ENCODE measurements at regions not wholly inside any gene's neighbourhood (a gene's known extent, or its start where the extent isn't known, plus 50 kb on each side); places are given as distances from the start of the nearest gene placed in this dataset.

GRCh38 chr4:71691416-71692073, 92.3 kb downstream of the GC start:
- DNase-seq: no peak

GRCh38 chr4:71689822-71690221, 94.1 kb downstream of the GC start:
- DNase-seq: peak; percentile 10

GRCh38 chr4:71687056-71687455, 96.8 kb downstream of the GC start:
- DNase-seq: peak; percentile 16

- DNase-seq: no peak
These were observed 97.9 kb downstream of the GC start for GRCh38 chr4:71685975-71686374.

- no peak for DNase-seq
These were observed 100.6 kb downstream of the GC start for GRCh38 chr4:71683309-71683708.

GRCh38 chr4:71680706-71681105, 103.2 kb downstream of the GC start:
- DNase-seq: peak; percentile 70

- DNase-seq: no peak
These were observed 106.3 kb downstream of the GC start for GRCh38 chr4:71677568-71677967.

- DNase-seq: no peak
These were observed 114.6 kb downstream of the GC start for GRCh38 chr4:71669291-71669690.

GRCh38 chr4:71665358-71665757, 118.5 kb downstream of the GC start:
- no peak for DNase-seq

- no peak for DNase-seq
These were observed 119.5 kb downstream of the GC start for GRCh38 chr4:71664366-71664765.

GRCh38 chr4:71663780-71664179, 120.1 kb downstream of the GC start:
- no peak for DNase-seq

GRCh38 chr4:71659979-71660378, 123.9 kb downstream of the GC start:
- DNase-seq: no peak

- DNase-seq: no peak
These were observed 135.0 kb downstream of the GC start for GRCh38 chr4:71648923-71649322.

- DNase-seq: no peak
These were observed 135.4 kb downstream of the GC start for GRCh38 chr4:71648448-71648847.

- DNase-seq: no peak
These were observed 144.5 kb downstream of the GC start for GRCh38 chr4:71639380-71639779.

GRCh38 chr4:71635139-71635748, 148.6 kb downstream of the GC start:
- DNase-seq: no peak

GRCh38 chr4:71634364-71634763, 149.5 kb downstream of the GC start:
- DNase-seq: no peak

GRCh38 chr4:71630803-71631202, 153.1 kb downstream of the GC start:
- DNase-seq: no peak

GRCh38 chr4:71625005-71625404, 158.9 kb downstream of the GC start:
- DNase-seq: peak; percentile 4

Measured in fibroblast of upper back skin (primary cell).